ENCODE measurements at regions not wholly inside any gene's neighbourhood (a gene's known extent, or its start where the extent isn't known, plus 50 kb on each side); places are given as distances from the start of the nearest gene placed in this dataset.

GRCh38 chr12:23025372-23026016 is 400.5 kb downstream of the ETNK1 start:
- TF ChIP-seq CTCF (optimal IDR thresholded peaks at IDR 0.05 in 1 of 3, IDR thresholded peaks at IDR 0.05 in 1 of 3, conservative IDR thresholded peaks at IDR 0.05 in 1 of 3; ENCODE audit: extremely low read depth in 1 of 3, insufficient read depth in 2 of 3, low read length in 3 of 3) (no peak), EZH2 (IDR thresholded peaks at IDR 0.05; ENCODE audit: low read length) (no peak)

All from keratinocyte (primary cell).